WTC11 (cell line): ENCODE measurements at regions not wholly inside any gene's neighbourhood (a gene's known extent, or its start where the extent isn't known, plus 50 kb on each side); places are given as distances from the start of the nearest gene placed in this dataset.

Experiments
- ATAC-seq: fragments of 200-7000 bp; cut with Tn5 transposase; 2 replicates; pipeline ENCODE4 v1.10.0; 2021; ENCODE audit warnings: mild to moderate bottlenecking, moderate library complexity
- CTCF ChIA-PET: fragments of 300-600 bp; sonication (Branson Sonifier 250); formaldehyde crosslinking; loops from one replicate; lab custom pipeline; 2021; ENCODE audit warnings: antibody characterized with exemption; lab: Charles Lee
- POLR2A ChIA-PET: fragments of 350-600 bp; sonication (Branson Sonifier 250); formaldehyde crosslinking; loops from one replicate; lab custom pipeline; 2021; ENCODE audit warnings: antibody characterized with exemption; lab: Charles Lee
- DNase-seq: peaks from one replicate; pipeline ENCODE4 v3.0.0; 2021; ENCODE audit warnings: low spot score
- H3K27ac Mint-ChIP-seq: 2 replicates; pipeline ENCODE4 v1.8.0; 2021; ENCODE audit warnings: mixed read lengths
- H3K27me3 Mint-ChIP-seq: 2 replicates; pipeline ENCODE4 v1.8.0; 2021; ENCODE audit warnings: low read depth, mild to moderate bottlenecking, moderate library complexity, mixed read lengths
- H3K36me3 Mint-ChIP-seq: 2 replicates; pipeline ENCODE4 v1.8.0; 2021; ENCODE audit warnings: mixed read lengths
- H3K4me1 Mint-ChIP-seq: 2 replicates; pipeline ENCODE4 v1.8.0; 2022; ENCODE audit warnings: mixed read lengths
- H3K4me3 Mint-ChIP-seq: 2 replicates; pipeline ENCODE4 v1.8.0; 2021; ENCODE audit warnings: mild to moderate bottlenecking, moderate library complexity, mixed read lengths
- H3K9me3 Mint-ChIP-seq: 2 replicates; pipeline ENCODE4 v1.8.0; 2021; ENCODE audit warnings: mixed read lengths
- AFF4 ChIP-seq: sonication (generic); formaldehyde crosslinking; IDR thresholded peaks from 2 replicates; pipeline ENCODE4 v1.8.1; 2023; ENCODE audit warnings: mild to moderate bottlenecking, missing genetic modification reagents, borderline replicate concordance
- CBFB ChIP-seq: sonication (generic); formaldehyde crosslinking; IDR thresholded peaks from 2 replicates; pipeline ENCODE4 v1.8.1; 2022; ENCODE audit warnings: mild to moderate bottlenecking, low read depth, missing genetic modification reagents
- CREM ChIP-seq: sonication (generic); formaldehyde crosslinking; IDR thresholded peaks from 2 replicates; pipeline ENCODE4 v1.8.1; 2022; ENCODE audit warnings: mild to moderate bottlenecking, missing genetic modification reagents, moderate library complexity
- EMX1 ChIP-seq: fragments of 250-450 bp; sonication (Bioruptor Pico); IDR thresholded peaks from 2 replicates; pipeline ENCODE4 v1.8.0; 2021; ENCODE audit warnings: mild to moderate bottlenecking
- ERG ChIP-seq: fragments of 250-450 bp; sonication (Bioruptor Pico); IDR thresholded peaks from 2 replicates; pipeline ENCODE4 v1.8.0; 2021; ENCODE audit warnings: mild to moderate bottlenecking
- ESRRA ChIP-seq: sonication (generic); formaldehyde crosslinking; IDR thresholded peaks from 2 replicates; pipeline ENCODE4 v1.8.1; 2022; ENCODE audit warnings: mild to moderate bottlenecking, missing genetic modification reagents, borderline replicate concordance
- HMGA2 ChIP-seq: fragments of 250-450 bp; sonication (Bioruptor Pico); IDR thresholded peaks from 2 replicates; pipeline ENCODE4 v1.4.0; 2021; ENCODE audit warnings: mild to moderate bottlenecking, moderate library complexity
- IRF1 ChIP-seq: sonication (generic); formaldehyde crosslinking; IDR thresholded peaks from 2 replicates; pipeline ENCODE4 v1.8.0; 2023; ENCODE audit warnings: missing genetic modification reagents
- NR1H2 ChIP-seq: sonication (generic); formaldehyde crosslinking; IDR thresholded peaks from 2 replicates; pipeline ENCODE4 v1.9.0; 2021; ENCODE audit warnings: mild to moderate bottlenecking, moderate library complexity, missing genetic modification reagents
- NR2C2 ChIP-seq: sonication (generic); formaldehyde crosslinking; IDR thresholded peaks from 2 replicates; pipeline ENCODE4 v1.8.0; 2022; ENCODE audit warnings: mild to moderate bottlenecking, missing genetic modification reagents
- SP1 ChIP-seq: sonication (generic); formaldehyde crosslinking; conservative IDR thresholded peaks from 2 replicates; pipeline ENCODE4 v1.8.1; 2022; ENCODE audit warnings: missing genetic modification reagents
- TEAD1 ChIP-seq: sonication (generic); formaldehyde crosslinking; IDR thresholded peaks from 2 replicates; pipeline ENCODE4 v1.8.0; 2022; ENCODE audit warnings: mild to moderate bottlenecking, missing genetic modification reagents
- ZMAT4 ChIP-seq: fragments of 250-450 bp; sonication (Bioruptor Pico); IDR thresholded peaks from 2 replicates; pipeline ENCODE4 v1.9.0; 2021; ENCODE audit warnings: mild to moderate bottlenecking
- ZNF121 ChIP-seq: sonication (generic); formaldehyde crosslinking; IDR thresholded peaks from 2 replicates; pipeline ENCODE4 v1.8.0; 2023; ENCODE audit warnings: missing genetic modification reagents
- ZNF138 ChIP-seq: sonication (generic); formaldehyde crosslinking; conservative IDR thresholded peaks from 2 replicates; pipeline ENCODE4 v1.8.1; 2022; ENCODE audit warnings: mild to moderate bottlenecking, moderate library complexity, missing genetic modification reagents
- ZNF317 ChIP-seq: sonication (generic); formaldehyde crosslinking; IDR thresholded peaks from 2 replicates; pipeline ENCODE4 v1.8.1; 2023; ENCODE audit warnings: low read depth, mild to moderate bottlenecking, moderate library complexity, missing genetic modification reagents, borderline replicate concordance
- TF ChIP-seq, protein P1 (sequence below): fragments of 200-600 bp; IDR thresholded peaks from 2 replicates; pipeline ENCODE4 v1.8.0; 2022; ENCODE audit warnings: antibody characterized with exemption
- TF ChIP-seq, protein P2 (sequence below): sonication (generic); formaldehyde crosslinking; IDR thresholded peaks from 2 replicates; pipeline ENCODE4 v1.8.0; 2023; ENCODE audit warnings: mild to moderate bottlenecking, missing genetic modification reagents
- TF ChIP-seq, protein P3 (sequence below): sonication (generic); formaldehyde crosslinking; IDR thresholded peaks from 2 replicates; pipeline ENCODE4 v1.8.1; 2023; ENCODE audit warnings: mild to moderate bottlenecking, missing genetic modification reagents, moderate library complexity

DNA sequence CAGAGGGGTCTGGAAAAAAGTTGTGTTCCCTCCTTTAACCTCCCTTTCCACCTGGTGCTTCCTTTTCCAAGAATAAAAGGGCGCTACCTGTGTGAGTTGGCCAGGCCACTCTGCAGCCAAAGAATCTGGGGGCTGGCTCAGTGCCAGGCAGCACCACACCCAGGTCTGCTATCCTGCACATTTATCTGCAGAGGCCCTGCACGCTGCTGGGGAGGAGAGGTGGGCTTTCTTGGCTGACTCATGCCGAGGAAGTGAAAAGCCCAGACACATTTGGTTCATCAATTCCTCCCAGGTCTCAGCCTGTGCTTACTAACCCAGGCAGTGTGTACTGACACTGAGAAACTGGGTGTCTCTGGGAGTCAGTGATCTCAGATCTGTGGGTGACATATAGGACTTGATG lies 79.8 kb upstream of the F3 start (continued):
- TF ChIP-seq IRF1 (CRISPR knock-in tag) (no peak), CBFB (CRISPR knock-in tag) (no peak), NR2C2 (CRISPR knock-in tag) (no peak), ESRRA (CRISPR knock-in tag) (no peak), ZNF138 (CRISPR knock-in tag) (no peak)

DNA sequence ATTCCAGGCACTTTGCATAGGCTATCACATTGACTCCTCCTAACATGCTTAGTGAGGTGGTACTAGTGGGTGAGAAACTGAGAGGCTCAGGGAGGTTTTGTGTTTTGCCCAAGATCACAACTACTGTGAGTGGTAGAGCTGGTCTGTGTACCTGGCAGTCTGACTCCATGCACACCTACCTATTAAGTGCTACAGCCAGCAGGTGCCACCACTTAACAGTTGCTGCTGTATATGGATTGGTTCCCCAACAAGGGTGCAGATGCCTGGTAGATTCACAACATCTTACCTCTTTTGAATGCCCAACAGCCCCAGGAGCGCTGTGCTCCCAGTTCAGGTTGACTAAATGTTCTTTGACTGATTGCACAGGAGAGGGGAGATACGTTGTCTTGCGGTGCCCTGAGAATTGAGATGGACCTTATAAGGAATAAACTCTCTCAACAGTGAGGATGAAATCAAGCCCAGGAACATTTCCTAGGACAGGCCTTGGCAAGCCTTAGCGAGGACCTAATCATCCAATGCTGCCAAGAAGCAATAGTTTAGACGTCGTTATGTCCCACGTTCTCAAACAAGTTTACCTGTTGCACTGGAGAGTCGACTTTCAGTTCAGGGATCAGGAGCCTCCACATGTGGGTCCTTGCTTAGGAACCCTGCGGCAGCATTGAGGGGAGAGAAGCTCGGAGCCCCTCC lies 78.9 kb upstream of the F3 start:
- H3K4me1 Mint-ChIP-seq, result peaks cover 70% of the 10 kb centered on the region
- TF ChIP-seq EMX1 (CRISPR knock-in tag), result no peak
- TF ChIP-seq ZNF317, result no peak
- TF ChIP-seq ESRRA (CRISPR knock-in tag), result no peak
- TF ChIP-seq SP1, result no peak
- TF ChIP-seq, protein P1, sequence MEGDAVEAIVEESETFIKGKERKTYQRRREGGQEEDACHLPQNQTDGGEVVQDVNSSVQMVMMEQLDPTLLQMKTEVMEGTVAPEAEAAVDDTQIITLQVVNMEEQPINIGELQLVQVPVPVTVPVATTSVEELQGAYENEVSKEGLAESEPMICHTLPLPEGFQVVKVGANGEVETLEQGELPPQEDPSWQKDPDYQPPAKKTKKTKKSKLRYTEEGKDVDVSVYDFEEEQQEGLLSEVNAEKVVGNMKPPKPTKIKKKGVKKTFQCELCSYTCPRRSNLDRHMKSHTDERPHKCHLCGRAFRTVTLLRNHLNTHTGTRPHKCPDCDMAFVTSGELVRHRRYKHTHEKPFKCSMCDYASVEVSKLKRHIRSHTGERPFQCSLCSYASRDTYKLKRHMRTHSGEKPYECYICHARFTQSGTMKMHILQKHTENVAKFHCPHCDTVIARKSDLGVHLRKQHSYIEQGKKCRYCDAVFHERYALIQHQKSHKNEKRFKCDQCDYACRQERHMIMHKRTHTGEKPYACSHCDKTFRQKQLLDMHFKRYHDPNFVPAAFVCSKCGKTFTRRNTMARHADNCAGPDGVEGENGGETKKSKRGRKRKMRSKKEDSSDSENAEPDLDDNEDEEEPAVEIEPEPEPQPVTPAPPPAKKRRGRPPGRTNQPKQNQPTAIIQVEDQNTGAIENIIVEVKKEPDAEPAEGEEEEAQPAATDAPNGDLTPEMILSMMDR, result no peak
- no peak for TF ChIP-seq ZNF121 (CRISPR knock-in tag)
- TF ChIP-seq HMGA2 (CRISPR knock-in tag), result no peak
- TF ChIP-seq TEAD1 (CRISPR knock-in tag), result no peak
- TF ChIP-seq, protein P2, sequence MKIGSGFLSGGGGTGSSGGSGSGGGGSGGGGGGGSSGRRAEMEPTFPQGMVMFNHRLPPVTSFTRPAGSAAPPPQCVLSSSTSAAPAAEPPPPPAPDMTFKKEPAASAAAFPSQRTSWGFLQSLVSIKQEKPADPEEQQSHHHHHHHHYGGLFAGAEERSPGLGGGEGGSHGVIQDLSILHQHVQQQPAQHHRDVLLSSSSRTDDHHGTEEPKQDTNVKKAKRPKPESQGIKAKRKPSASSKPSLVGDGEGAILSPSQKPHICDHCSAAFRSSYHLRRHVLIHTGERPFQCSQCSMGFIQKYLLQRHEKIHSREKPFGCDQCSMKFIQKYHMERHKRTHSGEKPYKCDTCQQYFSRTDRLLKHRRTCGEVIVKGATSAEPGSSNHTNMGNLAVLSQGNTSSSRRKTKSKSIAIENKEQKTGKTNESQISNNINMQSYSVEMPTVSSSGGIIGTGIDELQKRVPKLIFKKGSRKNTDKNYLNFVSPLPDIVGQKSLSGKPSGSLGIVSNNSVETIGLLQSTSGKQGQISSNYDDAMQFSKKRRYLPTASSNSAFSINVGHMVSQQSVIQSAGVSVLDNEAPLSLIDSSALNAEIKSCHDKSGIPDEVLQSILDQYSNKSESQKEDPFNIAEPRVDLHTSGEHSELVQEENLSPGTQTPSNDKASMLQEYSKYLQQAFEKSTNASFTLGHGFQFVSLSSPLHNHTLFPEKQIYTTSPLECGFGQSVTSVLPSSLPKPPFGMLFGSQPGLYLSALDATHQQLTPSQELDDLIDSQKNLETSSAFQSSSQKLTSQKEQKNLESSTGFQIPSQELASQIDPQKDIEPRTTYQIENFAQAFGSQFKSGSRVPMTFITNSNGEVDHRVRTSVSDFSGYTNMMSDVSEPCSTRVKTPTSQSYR (CRISPR knock-in tag), result no peak
- no peak for TF ChIP-seq ERG (CRISPR knock-in tag)
- TF ChIP-seq, protein P3, sequence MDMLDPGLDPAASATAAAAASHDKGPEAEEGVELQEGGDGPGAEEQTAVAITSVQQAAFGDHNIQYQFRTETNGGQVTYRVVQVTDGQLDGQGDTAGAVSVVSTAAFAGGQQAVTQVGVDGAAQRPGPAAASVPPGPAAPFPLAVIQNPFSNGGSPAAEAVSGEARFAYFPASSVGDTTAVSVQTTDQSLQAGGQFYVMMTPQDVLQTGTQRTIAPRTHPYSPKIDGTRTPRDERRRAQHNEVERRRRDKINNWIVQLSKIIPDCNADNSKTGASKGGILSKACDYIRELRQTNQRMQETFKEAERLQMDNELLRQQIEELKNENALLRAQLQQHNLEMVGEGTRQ (CRISPR knock-in tag), result no peak
- H3K9me3 Mint-ChIP-seq, result peaks cover 24% of the 10 kb centered on the region
- H3K4me3 Mint-ChIP-seq, result no peak overlapping the region
- peaks cover 17% of the 10 kb centered on the region for H3K36me3 Mint-ChIP-seq
- ATAC-seq, result no peak
- peaks cover 15% of the 10 kb centered on the region for H3K27me3 Mint-ChIP-seq
- no peak overlapping the region for H3K27ac Mint-ChIP-seq
- DNase-seq, result no peak
- ChIA-PET CTCF (no interaction called here), POLR2A (no interaction called here)

DNA sequence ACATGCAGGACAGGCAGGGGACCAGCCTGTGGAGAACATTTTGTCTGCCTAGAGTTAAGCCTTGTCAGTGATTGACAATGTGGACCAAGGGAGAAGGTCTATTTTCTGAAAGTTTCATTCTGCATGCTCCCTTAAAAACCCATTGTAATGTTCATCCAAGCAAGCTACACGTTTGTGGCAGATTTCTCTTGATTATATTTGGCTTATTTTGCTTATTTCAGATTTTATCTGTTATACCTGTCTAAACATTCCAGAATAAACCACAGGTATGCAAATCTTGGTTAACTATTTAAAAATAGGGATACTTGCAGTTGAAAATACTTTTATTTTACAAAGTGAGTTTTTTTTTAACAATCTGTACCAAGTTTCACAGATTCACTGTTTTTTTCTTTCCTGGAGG lies 78.2 kb upstream of the F3 start:
- DNase-seq (no peak), ATAC-seq (no peak)
- Mint-ChIP-seq H3K36me3 (peaks cover 17% of the 10 kb centered on the region), H3K4me3 (no peak overlapping the region), H3K4me1 (peaks cover 62% of the 10 kb centered on the region), H3K27me3 (peaks cover 15% of the 10 kb centered on the region), H3K27ac (no peak overlapping the region), H3K9me3 (peaks cover 24% of the 10 kb centered on the region)
- ChIA-PET POLR2A (no interaction called here), CTCF (no interaction called here)
- TF ChIP-seq CREM (CRISPR knock-in tag) (no peak), NR1H2 (CRISPR knock-in tag) (no peak), ZMAT4 (CRISPR knock-in tag) (no peak), AFF4 (CRISPR knock-in tag) (no peak)
